NOMO-1 treated with dmso at 0.1 percent for 144 hours (cell line): ENCODE measurements at regions not wholly inside any gene's neighbourhood (a gene's known extent, or its start where the extent isn't known, plus 50 kb on each side); places are given as distances from the start of the nearest gene placed in this dataset.
A peak's percentile ranks its signal among the peaks of the same experiment; 100 is the strongest.
"Not testable (repeated sequence)": the region's sequence is repeated elsewhere in the genome, so short reads cannot be mapped to it uniquely, and the experiment has no call there.

Source experiments
- DNase-seq: peaks from one replicate; lab custom pipeline; 2025; ENCODE audit not compliant: unreplicated experiment; lab: John Stamatoyannopoulos, UW

DNA sequence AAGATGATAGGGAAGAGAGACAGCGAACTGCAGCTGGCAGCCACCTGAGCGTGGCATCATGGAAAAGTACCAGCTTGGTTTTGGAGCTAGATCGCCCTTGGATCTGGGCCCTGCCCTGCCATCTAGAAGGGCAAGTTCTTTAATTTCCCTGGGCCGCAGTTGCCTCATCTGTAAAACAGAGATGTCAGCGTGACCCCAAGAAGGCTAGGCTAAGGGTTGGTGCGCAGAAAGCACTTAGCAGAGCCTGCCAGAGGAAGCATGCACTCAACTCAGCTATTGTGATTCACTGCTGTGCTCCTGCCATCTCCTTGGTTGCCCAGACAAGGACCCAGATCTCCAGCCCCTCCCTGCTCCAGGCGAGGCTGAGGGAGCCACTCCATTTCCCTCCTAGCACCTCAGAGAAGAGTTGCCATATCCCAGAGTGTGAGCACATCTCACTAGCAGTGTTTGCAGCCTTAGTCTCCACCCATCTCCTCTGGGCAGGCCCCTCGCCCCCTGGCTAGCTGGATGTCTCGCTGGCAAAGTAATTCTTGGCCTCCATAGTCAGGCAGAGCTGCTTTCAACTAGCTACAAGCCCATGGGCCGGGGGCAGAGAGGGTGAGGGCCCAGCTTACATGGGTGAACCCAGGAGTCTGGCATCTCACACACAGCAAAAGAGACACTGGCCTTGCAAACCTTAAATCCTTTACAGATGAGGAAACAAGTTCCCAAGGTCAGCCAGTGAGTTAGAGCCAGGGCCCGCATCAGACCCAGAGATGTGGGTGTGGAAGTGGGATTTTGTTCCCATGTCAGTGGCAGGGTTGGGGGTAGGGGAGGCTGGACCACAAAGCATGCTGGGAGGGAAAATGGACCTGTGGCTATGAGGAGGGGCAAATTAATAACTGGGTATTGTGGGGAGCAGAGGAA lies 280.7 kb upstream of the TLE3 start:
- DNase-seq = no peak

DNA sequence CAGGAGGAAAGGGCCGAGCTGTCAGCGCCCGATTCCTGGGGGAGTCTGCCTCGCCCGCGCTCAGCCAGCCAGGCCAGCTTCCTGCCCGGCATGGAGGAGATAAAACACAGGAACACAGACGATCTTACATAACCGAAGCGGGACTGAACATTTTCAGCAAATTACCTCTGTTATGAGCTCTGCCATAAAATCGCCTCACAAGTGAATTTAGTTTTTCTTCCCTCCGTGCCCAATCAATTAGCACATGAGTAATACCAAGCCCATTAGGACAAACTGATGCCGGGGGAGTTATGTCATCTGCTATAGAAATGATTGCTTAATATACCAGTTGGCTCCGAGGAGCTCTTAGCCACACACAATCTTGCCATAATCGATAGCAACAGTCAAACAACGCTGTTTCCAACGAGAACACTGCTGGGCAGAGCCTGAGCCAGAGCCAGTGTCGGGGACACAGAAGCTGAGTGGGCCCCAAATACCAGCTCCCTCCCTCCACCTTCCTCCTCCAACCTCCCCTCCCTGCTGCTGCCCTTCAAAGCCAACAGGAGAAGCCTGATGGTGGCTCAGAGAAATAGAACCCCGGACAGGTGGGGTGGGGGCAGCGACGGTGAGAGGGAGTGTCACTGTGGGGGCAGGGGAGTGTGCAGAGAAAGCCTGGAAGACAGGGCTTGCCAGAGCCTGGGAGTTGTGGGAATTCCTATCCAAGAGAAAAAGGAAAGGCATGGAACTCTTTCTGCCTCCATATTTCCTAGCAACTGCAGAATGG lies 279.4 kb upstream of the TLE3 start:
- DNase-seq = peak; percentile 32

DNA sequence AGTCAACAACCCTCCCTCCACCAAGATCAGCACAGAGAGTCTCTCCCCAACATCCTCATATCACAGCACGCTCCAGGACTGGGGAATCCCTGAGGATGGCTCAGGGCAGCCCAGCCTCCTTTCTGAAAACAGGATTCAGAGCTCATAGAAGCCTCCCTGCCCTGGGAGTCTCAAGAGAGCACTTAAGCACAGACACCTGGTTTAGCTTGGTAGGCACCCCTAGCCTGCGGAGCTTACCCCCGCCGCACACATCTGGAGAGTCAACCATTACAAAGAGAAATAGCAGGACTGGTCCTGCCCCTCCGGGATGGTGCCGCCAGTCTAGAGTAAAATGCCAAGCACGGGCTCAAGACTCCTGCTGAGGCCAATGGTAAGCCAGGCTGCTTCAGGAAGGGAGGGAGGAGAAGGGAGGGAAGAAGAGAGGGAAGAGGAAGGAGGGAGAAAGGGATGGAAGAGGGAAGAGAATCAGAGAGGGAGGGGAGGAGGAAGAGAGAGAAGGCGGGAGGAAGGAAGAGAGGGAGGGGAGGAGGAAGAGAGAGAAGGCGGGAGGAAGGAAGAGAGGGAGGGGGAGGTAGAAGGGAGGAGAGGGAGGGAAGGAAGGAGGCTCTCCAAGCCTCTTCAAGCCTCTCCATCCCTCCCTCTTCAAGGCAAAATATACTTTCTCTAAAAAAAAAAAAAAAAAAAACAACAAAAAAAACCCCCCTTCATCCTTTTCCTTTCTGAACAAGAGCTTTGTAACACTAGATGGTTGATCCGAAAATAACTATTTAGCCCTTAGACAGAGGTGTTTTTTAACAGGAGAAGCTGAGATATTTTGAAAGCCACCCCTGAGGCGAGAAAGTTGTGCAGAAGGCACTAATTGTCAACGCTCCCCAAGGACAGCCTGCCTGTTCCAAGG lies 278.6 kb upstream of the TLE3 start:
- DNase-seq = no peak

GRCh38 chr15:70375586-70375985 lies 277.9 kb upstream of the TLE3 start:
- DNase-seq = no peak

- no peak for DNase-seq
These were observed 277.3 kb upstream of the TLE3 start for GRCh38 chr15:70375006-70375431.

GRCh38 chr15:70374096-70374495 lies 276.4 kb upstream of the TLE3 start:
- no peak for DNase-seq

GRCh38 chr15:70373439-70373838 lies 275.7 kb upstream of the TLE3 start:
- not testable (repeated sequence) for DNase-seq

DNA sequence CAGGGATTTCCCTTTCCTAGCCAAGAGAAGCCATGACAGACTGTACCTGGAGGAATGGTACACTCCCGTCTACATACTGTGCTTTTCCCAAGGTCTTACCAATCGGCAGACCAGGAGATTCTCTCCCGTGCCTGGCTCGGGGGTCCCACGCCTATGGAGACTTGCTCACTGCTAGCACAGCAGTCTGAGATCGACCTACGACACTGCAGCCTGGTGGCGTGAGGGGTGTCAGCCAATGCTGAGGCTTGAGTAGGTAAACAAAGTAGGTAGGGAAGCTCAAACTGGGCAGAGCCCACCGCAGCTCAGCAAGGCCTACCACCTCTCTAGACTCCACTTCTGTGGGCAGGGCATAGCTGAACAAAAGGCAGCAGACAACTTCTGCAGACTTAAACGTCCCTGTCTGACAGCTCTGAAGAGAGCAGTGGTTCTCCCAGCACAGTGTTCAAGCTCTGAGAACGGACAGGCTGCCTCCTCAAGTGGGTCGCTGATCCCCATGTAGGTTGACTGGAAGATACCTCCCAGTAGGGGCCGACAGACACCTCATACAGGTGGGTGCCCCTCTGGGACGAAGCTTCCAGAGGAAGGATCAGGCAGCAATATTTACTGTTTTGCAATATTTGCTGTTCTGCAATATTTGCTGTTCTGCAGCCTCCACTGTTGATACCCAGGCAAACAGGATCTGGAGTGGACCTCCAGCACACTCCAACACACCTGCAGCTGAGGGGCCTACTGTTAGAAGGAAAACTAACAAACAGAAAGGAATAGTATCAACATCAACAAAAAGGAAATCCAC lies 270.4 kb upstream of the TLE3 start:
- DNase-seq = not testable (repeated sequence)

DNA sequence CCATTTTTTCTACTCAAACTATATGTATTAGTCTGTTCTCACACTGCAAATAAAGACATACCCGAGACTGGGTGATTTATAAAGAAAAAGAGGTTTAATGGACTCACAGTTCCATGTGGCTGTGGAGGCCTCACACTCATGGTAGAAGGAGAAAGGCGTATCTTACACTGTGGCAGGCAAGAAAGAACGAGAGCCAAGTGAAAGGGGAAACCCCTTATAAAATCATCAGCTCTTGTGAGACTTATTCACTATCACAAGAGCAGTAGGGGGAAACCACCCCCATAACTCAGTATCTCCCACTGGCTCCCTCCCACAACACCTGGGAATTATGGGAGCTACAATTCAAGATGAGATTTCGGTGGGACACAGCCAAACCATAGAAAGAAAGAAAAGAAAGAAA lies 266.3 kb upstream of the TLE3 start:
- DNase-seq = not testable (repeated sequence)

GRCh38 chr15:70362886-70363285 lies 265.2 kb upstream of the TLE3 start:
- no peak for DNase-seq

- no peak for DNase-seq
These were observed 264.6 kb upstream of the TLE3 start for GRCh38 chr15:70362350-70362749.

DNA sequence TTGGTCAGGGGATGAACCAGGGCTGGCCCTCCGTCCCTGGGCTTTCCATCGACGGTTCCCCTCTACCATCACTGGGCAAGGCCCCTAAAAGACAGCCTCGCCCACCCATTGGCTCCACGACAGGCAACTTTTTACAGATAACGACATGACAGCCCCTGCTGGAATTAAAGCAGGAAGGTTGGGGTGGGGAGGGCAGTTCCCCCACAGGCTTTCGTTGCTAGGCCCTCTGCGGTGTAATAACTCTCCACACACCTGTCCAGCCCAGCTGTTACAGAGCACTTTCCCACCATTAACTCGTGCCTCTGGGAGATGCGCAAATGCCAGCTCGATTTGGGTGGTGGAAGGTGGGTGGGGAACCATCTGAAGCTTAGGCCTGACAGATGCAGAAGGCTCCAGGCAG lies 264.2 kb upstream of the TLE3 start:
- DNase-seq = no peak

GRCh38 chr15:70361106-70361505 lies 263.4 kb upstream of the TLE3 start:
- DNase-seq = no peak

GRCh38 chr15:70358871-70359647 lies 261.3 kb upstream of the TLE3 start:
- no peak for DNase-seq

DNA sequence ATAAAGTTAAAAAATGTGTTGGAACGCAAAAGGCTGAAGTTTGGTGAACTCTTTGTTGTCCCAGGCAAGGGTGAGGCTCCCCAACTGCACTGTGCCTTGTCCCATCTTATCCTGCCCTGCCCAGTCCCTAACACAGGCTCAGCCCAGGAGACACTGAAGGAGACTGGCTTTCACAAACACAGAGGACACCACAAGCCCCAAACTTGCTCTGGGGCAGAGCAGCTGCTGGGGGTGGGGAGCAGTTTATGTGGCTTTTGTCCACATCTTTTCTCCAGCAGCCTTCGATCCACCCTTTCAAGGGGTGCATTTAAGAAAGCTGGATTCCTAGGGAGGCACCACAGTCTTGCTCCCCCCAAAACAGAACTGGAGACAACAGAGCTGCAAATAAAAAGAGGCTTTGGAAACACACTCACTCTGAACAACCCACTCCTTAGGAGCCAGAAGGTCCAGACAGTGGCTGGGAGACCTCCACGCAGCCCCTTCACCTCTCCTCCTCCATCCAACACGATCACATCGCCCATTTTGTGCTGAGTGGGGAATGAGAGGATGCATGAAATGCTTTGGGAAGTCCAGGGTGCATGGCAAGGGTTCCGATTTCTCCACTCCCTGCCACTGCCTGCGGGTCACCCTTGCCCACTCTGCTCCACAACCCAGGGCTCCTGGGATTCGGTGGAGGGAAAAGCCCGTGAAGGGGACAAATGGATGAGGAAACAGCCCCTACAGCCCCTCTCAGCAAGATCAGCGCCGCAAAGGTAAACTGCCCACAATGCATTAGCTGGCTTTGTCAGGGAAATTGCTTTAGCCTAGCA lies 260.5 kb upstream of the TLE3 start:
- DNase-seq = no peak

- DNase-seq = no peak
These were observed 259.7 kb upstream of the TLE3 start for GRCh38 chr15:70357453-70357852.

DNA sequence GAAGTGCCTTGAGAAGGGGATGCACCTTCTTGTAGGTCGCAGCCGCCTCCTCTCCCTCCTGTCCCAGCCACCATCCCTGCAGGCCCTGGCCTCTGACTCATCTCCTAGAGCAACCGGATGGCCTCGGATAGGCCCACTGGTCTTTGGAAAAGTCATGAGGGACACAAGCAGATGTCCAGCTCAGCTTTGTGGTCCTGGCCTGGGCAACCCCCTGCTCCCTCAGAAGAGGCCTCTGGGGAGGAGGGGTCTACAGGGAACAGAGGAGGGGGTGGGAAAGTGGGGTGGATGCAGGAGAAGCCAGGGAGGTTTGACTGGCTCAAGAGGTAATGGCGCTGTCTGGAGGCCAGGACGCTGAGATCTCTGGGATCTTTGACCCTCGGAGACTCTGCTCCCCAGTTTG lies 259.2 kb upstream of the TLE3 start:
- DNase-seq = no peak

GRCh38 chr15:70356062-70356860 lies 258.5 kb upstream of the TLE3 start:
- DNase-seq = no peak
